Osteocyte (in vitro differentiated cells): ENCODE measurements at regions not wholly inside any gene's neighbourhood (a gene's known extent, or its start where the extent isn't known, plus 50 kb on each side); places are given as distances from the start of the nearest gene placed in this dataset.
"Not testable (repeated sequence)": the region's sequence is repeated elsewhere in the genome, so short reads cannot be mapped to it uniquely, and the experiment has no call there.

ENCODE experiments used
- DNase-seq: peaks from one replicate; pipeline ENCODE4 v3.0.0; 2021; ENCODE audit warnings: mixed read lengths; ENCODE audit not compliant: unreplicated experiment; ENCODE audit errors: extremely low spot score
- H3K27ac Mint-ChIP-seq: one replicate; pipeline ENCODE4 v1.8.0; 2021; ENCODE audit warnings: mild to moderate bottlenecking, mixed read lengths; ENCODE audit not compliant: unreplicated experiment
- H3K27me3 Mint-ChIP-seq: one replicate; pipeline ENCODE4 v1.8.0; 2021; ENCODE audit warnings: mixed read lengths; ENCODE audit not compliant: unreplicated experiment
- H3K36me3 Mint-ChIP-seq: one replicate; pipeline ENCODE4 v1.8.0; 2021; ENCODE audit warnings: mixed read lengths; ENCODE audit not compliant: unreplicated experiment
- H3K4me1 Mint-ChIP-seq: one replicate; pipeline ENCODE4 v1.8.0; 2021; ENCODE audit warnings: mixed read lengths; ENCODE audit not compliant: unreplicated experiment
- H3K4me3 Mint-ChIP-seq: one replicate; pipeline ENCODE4 v1.8.0; 2021; ENCODE audit warnings: mild to moderate bottlenecking, moderate library complexity, mixed read lengths; ENCODE audit not compliant: unreplicated experiment
- H3K9me3 Mint-ChIP-seq: one replicate; pipeline ENCODE4 v1.8.0; 2021; ENCODE audit warnings: mixed read lengths; ENCODE audit not compliant: unreplicated experiment
- TF ChIP-seq, protein P1 (sequence below): fragments of 200-600 bp; sonication (generic); IDR thresholded peaks from 2 replicates; pipeline ENCODE4 v1.5.0; 2021; ENCODE audit warnings: antibody characterized with exemption, mild to moderate bottlenecking, moderate library complexity

DNA sequence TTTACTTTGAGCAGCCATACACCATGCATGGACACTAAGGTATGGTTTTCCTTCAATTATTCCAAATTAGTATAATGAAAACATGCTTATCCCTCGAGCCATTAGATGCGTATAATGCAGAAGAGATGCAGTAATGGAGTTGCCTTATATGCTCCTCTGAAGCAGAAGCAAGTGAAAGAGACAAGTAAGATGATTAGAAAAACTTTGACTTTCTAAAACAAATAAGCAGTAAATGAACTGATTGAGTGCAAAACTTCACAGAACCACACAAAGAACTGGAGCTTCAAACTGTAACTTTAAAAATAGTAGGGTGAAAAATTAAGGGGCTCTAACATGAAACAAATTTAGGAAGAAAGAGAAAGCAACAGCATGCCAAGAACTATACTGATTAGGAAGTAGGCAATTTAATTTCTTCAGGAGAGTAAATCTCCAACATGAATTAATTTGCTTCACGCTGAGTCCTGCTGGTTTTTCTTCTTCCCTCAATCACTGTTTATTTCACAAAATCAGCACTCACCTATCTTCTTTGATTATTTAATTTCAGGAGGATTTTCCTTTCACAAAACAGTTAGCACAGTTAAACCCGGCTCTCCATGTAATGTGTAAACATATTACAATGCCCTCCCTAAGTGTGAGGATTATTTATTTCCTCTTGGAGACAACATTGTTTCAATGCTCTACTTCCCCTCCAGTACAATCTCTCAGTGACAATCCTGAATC lies 90.3 kb upstream of the PAM start:
- Mint-ChIP-seq H3K27me3 (no peaks in the 10 kb centered on the region), H3K27ac (no peak overlapping the region), H3K9me3 (no peaks in the 10 kb centered on the region), H3K4me3 (no peak overlapping the region), H3K4me1 (no peaks in the 10 kb centered on the region), H3K36me3 (no peaks in the 10 kb centered on the region)
- TF ChIP-seq, protein P1, sequence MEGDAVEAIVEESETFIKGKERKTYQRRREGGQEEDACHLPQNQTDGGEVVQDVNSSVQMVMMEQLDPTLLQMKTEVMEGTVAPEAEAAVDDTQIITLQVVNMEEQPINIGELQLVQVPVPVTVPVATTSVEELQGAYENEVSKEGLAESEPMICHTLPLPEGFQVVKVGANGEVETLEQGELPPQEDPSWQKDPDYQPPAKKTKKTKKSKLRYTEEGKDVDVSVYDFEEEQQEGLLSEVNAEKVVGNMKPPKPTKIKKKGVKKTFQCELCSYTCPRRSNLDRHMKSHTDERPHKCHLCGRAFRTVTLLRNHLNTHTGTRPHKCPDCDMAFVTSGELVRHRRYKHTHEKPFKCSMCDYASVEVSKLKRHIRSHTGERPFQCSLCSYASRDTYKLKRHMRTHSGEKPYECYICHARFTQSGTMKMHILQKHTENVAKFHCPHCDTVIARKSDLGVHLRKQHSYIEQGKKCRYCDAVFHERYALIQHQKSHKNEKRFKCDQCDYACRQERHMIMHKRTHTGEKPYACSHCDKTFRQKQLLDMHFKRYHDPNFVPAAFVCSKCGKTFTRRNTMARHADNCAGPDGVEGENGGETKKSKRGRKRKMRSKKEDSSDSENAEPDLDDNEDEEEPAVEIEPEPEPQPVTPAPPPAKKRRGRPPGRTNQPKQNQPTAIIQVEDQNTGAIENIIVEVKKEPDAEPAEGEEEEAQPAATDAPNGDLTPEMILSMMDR = no peak
- DNase-seq = no peak

DNA sequence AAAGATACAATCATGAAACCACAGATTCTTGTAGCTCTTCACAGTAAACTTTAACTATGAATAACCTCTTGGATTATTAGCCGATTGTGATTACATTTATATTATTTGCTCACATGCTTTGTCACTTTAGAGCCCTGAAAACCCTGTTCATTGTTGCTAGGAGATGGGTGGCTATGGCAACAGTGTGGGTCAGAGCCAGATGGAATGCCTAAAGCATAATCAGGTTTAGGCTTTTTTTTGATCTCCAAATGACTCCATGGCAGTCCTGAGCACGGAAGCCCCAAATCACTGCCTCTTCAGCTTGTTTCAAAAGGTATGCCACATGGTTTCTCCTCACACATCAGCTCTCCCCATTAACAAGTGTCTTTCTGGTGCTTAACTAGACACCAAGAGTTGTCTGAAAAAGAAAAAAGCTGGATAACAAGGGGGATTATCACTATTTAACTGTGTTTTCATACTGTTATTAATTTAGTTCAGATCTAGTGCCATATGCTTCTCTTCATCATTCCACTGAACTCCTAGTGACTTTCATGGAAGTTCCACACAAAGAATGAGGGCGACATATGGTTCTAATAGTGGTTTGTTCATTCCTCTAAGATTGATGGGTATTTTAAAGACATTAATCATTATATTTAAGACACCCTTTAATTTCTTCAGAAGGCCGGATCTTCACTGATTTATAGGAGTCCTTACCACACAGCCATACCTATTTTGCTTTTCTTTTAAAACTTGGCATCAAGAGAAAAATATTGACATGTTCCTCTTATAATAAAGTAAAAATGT lies 88.8 kb upstream of the PAM start:
- Mint-ChIP-seq H3K9me3 (no peaks in the 10 kb centered on the region), H3K4me3 (no peak overlapping the region), H3K27me3 (no peaks in the 10 kb centered on the region), H3K4me1 (peaks cover 11% of the 10 kb centered on the region), H3K27ac (no peak overlapping the region), H3K36me3 (no peaks in the 10 kb centered on the region)
- TF ChIP-seq, protein P1 = no peak
- no peak for DNase-seq

DNA sequence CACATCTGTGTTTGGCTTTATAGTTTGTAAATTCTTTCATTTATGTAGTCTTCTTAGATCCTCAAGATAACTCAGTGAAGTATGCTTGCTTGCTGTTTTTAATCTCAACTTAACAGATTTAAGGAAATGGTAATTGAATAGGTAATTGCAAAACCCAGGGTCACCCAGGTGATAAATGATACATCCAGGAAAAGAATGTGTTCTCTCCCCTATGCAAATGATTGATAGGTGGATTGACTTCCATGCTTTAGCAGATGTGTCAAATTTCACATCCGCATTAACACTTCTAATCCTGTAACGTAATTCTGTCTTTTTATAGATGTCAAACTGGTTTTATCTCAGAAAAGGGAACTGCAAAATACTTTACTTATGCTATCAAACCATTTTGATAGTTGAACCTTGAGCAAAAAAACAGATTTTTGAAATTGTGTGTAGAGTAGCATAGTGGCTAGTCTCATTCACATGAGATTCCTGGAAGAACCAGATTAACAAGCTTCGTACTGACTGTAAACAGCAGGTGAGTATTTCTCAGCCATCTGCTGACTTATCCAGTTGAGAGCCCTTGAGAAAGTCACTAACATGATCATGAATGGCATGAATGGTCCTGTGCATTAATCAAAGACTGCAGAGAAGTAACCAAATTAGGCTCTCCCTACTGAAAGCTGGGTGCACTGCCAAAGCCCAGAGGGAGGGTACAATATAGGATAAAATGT lies 86.7 kb upstream of the PAM start:
- peaks cover 11% of the 10 kb centered on the region for H3K4me1 Mint-ChIP-seq
- H3K4me3 Mint-ChIP-seq = no peak overlapping the region
- H3K9me3 Mint-ChIP-seq = no peaks in the 10 kb centered on the region
- no peak overlapping the region for H3K27ac Mint-ChIP-seq
- H3K27me3 Mint-ChIP-seq = no peaks in the 10 kb centered on the region
- DNase-seq = no peak
- no peaks in the 10 kb centered on the region for H3K36me3 Mint-ChIP-seq
- TF ChIP-seq, protein P1 = no peak

DNA sequence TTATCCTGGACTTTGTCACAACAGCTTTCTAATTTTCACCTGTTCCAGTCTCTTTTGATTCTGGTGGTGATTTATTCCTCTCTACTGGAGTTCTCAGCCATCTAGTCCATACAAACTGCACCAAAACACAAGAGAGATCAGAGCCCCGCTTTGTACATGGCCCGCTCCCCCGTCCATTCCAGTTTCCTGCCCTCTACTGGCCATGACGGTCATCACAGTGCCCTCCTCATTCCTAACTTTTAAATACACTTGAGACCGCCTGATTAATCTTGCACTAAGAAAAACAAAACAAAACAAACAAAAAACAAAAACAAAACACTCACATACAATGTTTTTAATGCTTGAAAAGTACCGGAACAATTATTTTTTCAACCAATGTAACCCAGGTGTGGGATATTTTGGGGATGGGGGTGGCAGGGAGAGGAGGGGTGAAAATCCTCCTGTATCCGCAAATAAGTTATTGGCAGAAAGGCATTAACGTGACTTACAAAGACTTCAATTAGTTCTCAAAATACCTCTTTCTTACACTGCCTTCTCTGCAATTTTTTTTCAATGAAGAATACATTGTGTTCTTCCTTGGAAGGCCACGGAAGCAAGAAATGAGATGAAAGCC lies 84.8 kb upstream of the PAM start:
- TF ChIP-seq, protein P1 = peak; percentile 66
- no peaks in the 10 kb centered on the region for H3K9me3 Mint-ChIP-seq
- DNase-seq = no peak
- H3K27ac Mint-ChIP-seq = peak overlapping the region; percentile 82
- no peaks in the 10 kb centered on the region for H3K36me3 Mint-ChIP-seq
- H3K4me3 Mint-ChIP-seq = peak overlapping the region; percentile 77
- H3K4me1 Mint-ChIP-seq = peaks cover 11% of the 10 kb centered on the region
- no peaks in the 10 kb centered on the region for H3K27me3 Mint-ChIP-seq

DNA sequence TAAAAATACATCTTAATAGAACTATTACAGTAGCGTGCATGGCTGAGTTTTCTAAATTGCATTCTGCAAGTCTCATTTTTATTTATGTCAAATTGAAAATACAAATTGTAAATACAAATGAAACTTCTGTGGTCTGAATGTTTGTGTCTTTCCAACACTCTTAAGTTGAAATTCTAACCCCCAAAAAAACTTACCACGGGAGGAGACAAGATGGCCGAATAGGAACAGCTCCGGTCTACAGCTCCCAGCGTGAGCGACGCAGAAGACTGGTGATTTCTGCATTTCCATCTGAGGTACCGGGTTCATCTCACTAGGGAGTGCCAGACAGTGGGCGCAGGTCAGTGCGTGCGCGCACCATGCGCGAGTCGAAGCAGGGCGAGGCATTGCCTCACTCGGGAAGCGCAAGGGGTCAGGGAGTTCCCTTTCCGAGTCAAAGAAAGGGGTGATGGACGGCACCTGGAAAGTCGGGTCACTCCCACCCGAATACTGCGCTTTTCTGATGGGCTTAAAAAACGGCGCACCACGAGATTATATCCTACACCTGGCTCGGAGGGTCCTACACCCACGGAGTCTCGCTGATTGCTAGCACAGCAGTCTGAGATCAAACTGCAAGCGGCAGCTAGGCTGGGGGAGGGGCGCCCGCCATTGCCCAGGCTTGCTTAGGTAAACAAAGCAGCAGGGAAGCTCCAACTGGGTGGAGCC lies 83.9 kb upstream of the PAM start:
- not testable (repeated sequence) for H3K27me3 Mint-ChIP-seq, DNase-seq, H3K36me3 Mint-ChIP-seq, H3K9me3 Mint-ChIP-seq
- peak overlapping the region; percentile 82 for H3K27ac Mint-ChIP-seq
- peak overlapping the region; percentile 77 for H3K4me3 Mint-ChIP-seq
- peaks cover 11% of the 10 kb centered on the region for H3K4me1 Mint-ChIP-seq
